ENCODE measurements at regions not wholly inside any gene's neighbourhood (a gene's known extent, or its start where the extent isn't known, plus 50 kb on each side); places are given as distances from the start of the nearest gene placed in this dataset.
A peak's percentile ranks its signal among the peaks of the same experiment; 100 is the strongest.
"Not testable (repeated sequence)": the region's sequence is repeated elsewhere in the genome, so short reads cannot be mapped to it uniquely, and the experiment has no call there.

DNA sequence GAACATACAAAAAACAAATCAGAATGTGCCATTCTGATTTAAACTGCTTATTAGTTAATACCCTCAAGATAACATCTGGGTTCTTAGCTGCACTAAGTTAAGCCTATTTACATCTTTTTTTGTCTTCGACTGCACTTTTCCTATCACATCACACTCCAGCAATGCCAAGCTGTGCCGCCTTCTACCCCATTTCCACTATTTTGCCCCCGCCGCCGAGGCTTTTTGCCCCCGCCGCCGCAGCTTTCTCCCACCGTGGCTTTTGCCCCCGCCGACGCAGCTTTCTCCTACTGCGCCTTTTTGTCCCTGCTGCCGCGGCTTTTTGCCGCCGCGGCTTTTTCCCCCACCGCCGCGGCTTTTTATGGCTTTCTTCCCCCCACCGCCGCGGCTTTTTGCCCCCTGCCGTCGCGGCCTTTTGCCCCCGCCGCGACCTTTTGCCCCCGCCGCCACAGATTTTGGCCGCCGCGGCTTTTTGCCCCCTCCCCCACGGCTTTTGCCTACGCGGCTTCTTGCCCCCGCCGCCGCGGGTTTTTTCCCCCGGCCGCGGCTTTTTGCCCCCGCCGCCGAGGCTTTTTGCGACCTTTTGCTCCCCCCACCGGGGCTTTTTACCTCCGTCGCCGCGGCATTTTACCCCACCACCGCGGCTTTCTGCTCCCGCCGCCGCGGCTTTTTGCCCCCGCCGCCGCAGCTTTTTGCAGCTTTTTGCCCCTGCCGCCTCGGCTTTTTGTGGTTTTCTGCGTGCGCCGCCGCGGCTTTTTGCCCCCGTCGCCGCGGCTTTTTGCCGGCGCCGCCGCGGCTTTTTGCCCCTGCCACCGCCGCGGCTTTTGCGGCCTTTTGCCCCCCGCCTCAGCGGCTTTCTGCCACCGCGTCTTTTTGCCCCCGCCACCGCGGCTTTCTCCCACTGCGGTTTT is 331.4 kb upstream of the WSB1 start:
- no peak overlapping the region for H2BK15ac ChIP-seq (ENCODE audit: low read depth, poor library complexity, severe bottlenecking)
- H2AFZ ChIP-seq (ENCODE audit: low read depth, low read length), result no peak overlapping the region
- no peak overlapping the region for H3K27ac ChIP-seq (ENCODE audit: low read length, poor library complexity, severe bottlenecking)
- no peaks in the 10 kb centered on the region for H3K27me3 ChIP-seq (ENCODE audit: control insufficient read depth in 1 of 2, insufficient read depth in 1 of 2, low read length in 2 of 2)
- H4K91ac ChIP-seq (ENCODE audit: low read length), result no peak overlapping the region
- peak overlapping the region in 1 of 2 experiments; percentile 42 for H3K4me3 ChIP-seq (ENCODE audit: insufficient read depth in 1 of 2, low read depth in 1 of 2, low read length in 2 of 2)
- H2BK120ac ChIP-seq (ENCODE audit: low read depth, low read length), result no peak overlapping the region
- no peak for DNase-seq
- H3K23ac ChIP-seq (ENCODE audit: low read length in 2 of 2), result no peak overlapping the region
- H3K36me3 ChIP-seq (ENCODE audit: control insufficient read depth in 1 of 2, insufficient read depth in 2 of 2, low read depth in 1 of 2, low read length in 2 of 2), result no peaks in the 10 kb centered on the region
- H3K9ac ChIP-seq (ENCODE audit: low read length), result no peak overlapping the region
- no peaks in the 10 kb centered on the region for H3K4me1 ChIP-seq (ENCODE audit: control insufficient read depth, insufficient read depth, low read depth, low read length)
- H3K4me2 ChIP-seq (ENCODE audit: low read length, poor library complexity, severe bottlenecking), result no peak overlapping the region
- H3K18ac ChIP-seq (ENCODE audit: low read depth in 1 of 2, low read length in 2 of 2), result no peak overlapping the region
- no peak overlapping the region for H2AK5ac ChIP-seq (ENCODE audit: low read length, severe bottlenecking)
- H3K4ac ChIP-seq (ENCODE audit: low read depth in 1 of 2, low read length in 2 of 2), result no peak overlapping the region
- no peaks in the 10 kb centered on the region for H3K79me1 ChIP-seq (replicated peaks; ENCODE audit: low read length, poor library complexity, severe bottlenecking)
- no peak overlapping the region for H4K8ac ChIP-seq (ENCODE audit: low read length)
- H2BK12ac ChIP-seq (ENCODE audit: low read length in 2 of 2), result no peak overlapping the region
- H2BK5ac ChIP-seq (ENCODE audit: low read depth, low read length, poor library complexity, severe bottlenecking), result no peak overlapping the region
- no peak overlapping the region for H3K14ac ChIP-seq (ENCODE audit: low read length in 2 of 2)
- H3K9me3 ChIP-seq (ENCODE audit: control insufficient read depth, low read length), result peaks cover 7% of the 10 kb centered on the region
- WGBS, result 95% methylated on average over 89 of the region's 91 CpGs

DNA sequence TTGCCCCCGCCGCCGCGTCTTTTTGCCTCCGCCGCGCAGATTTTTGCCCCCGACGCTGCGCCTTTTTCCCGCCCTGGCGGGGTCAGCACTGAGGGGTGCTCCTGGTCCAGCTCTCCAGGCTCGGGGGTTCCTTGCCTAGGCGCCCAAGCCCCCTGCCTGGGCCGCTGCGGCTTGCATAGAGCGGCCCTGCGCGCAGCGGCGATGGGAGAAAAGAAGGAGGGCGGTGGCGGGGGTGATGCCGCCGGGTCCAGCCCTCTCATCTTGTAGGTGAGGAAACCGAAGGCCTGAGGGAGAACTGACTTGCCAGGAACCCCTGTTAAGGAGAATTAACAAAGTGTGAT is 330.8 kb upstream of the WSB1 start:
- WGBS, result 86% methylated on average over 26 of the region's 26 CpGs
- Histone ChIP-seq H2BK120ac (ENCODE audit: low read depth, low read length) (no peak overlapping the region), H3K23ac (ENCODE audit: low read length in 2 of 2) (no peak overlapping the region), H3K4me2 (ENCODE audit: low read length, poor library complexity, severe bottlenecking) (no peak overlapping the region), H3K27me3 (ENCODE audit: control insufficient read depth in 1 of 2, insufficient read depth in 1 of 2, low read length in 2 of 2) (no peaks in the 10 kb centered on the region), H3K79me1 (replicated peaks; ENCODE audit: low read length, poor library complexity, severe bottlenecking) (no peaks in the 10 kb centered on the region), H2BK5ac (ENCODE audit: low read depth, low read length, poor library complexity, severe bottlenecking) (no peak overlapping the region), H4K91ac (ENCODE audit: low read length) (no peak overlapping the region), H4K8ac (ENCODE audit: low read length) (no peak overlapping the region), H2BK12ac (ENCODE audit: low read length in 2 of 2) (no peak overlapping the region), H2AFZ (ENCODE audit: low read depth, low read length) (no peak overlapping the region), H3K4me1 (ENCODE audit: control insufficient read depth, insufficient read depth, low read depth, low read length) (no peaks in the 10 kb centered on the region), H3K36me3 (ENCODE audit: control insufficient read depth in 1 of 2, insufficient read depth in 2 of 2, low read depth in 1 of 2, low read length in 2 of 2) (no peaks in the 10 kb centered on the region), H2AK5ac (ENCODE audit: low read length, severe bottlenecking) (no peak overlapping the region), H3K14ac (ENCODE audit: low read length in 2 of 2) (no peak overlapping the region), H3K18ac (ENCODE audit: low read depth in 1 of 2, low read length in 2 of 2) (no peak overlapping the region), H2BK15ac (ENCODE audit: low read depth, poor library complexity, severe bottlenecking) (no peak overlapping the region), H3K4me3 (ENCODE audit: insufficient read depth in 1 of 2, low read depth in 1 of 2, low read length in 2 of 2) (no peak overlapping the region), H3K9ac (ENCODE audit: low read length) (no peak overlapping the region), H3K4ac (ENCODE audit: low read depth in 1 of 2, low read length in 2 of 2) (no peak overlapping the region), H3K27ac (ENCODE audit: low read length, poor library complexity, severe bottlenecking) (no peak overlapping the region), H3K9me3 (ENCODE audit: control insufficient read depth, low read length) (peaks cover 7% of the 10 kb centered on the region)
- no peak for DNase-seq

DNA sequence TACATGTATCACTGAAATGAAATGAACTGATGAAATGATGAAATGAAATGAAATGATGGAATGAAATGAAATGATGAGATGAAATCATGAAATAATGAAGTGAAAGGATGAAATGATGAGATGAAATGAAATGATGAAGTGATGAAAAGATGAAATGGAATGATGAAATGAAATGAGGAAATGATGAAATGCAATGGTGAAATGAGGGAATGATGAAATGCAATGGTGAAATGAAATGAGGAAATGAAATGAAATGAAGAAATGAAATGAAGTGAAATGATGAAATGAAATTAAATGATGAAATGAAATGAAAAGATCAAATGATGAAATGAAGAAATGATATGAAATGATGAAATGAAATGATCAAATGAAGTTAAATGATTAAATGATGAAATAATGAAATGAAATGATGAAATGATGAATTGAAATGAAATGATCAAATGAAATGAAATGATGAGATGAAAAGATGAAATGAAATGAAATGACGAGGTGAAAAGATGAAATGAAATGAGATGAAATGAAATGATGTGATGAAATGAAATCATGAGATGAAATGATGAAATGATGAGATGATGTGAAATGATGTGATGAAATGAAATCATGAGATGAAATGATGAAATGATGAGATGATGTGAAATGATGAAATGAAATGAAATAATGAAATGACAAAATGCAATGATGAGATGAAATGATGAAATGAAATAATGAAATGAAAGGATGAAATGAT is 327.9 kb upstream of the WSB1 start:
- H3K9me3 ChIP-seq (ENCODE audit: control insufficient read depth, low read length); H2AK5ac ChIP-seq (ENCODE audit: low read length, severe bottlenecking); H3K79me1 ChIP-seq (replicated peaks; ENCODE audit: low read length, poor library complexity, severe bottlenecking); H3K4me3 ChIP-seq (ENCODE audit: insufficient read depth in 1 of 2, low read depth in 1 of 2, low read length in 2 of 2); H2BK5ac ChIP-seq (ENCODE audit: low read depth, low read length, poor library complexity, severe bottlenecking); H2BK15ac ChIP-seq (ENCODE audit: low read depth, poor library complexity, severe bottlenecking); H3K9ac ChIP-seq (ENCODE audit: low read length); H3K27me3 ChIP-seq (ENCODE audit: control insufficient read depth in 1 of 2, insufficient read depth in 1 of 2, low read length in 2 of 2); H4K8ac ChIP-seq (ENCODE audit: low read length); H3K4ac ChIP-seq (ENCODE audit: low read depth in 1 of 2, low read length in 2 of 2); H2BK12ac ChIP-seq (ENCODE audit: low read length in 2 of 2); H3K4me2 ChIP-seq (ENCODE audit: low read length, poor library complexity, severe bottlenecking); H3K4me1 ChIP-seq (ENCODE audit: control insufficient read depth, insufficient read depth, low read depth, low read length); H3K18ac ChIP-seq (ENCODE audit: low read depth in 1 of 2, low read length in 2 of 2); H3K36me3 ChIP-seq (ENCODE audit: control insufficient read depth in 1 of 2, insufficient read depth in 2 of 2, low read depth in 1 of 2, low read length in 2 of 2); H4K91ac ChIP-seq (ENCODE audit: low read length); H2BK120ac ChIP-seq (ENCODE audit: low read depth, low read length); H3K14ac ChIP-seq (ENCODE audit: low read length in 2 of 2); H3K23ac ChIP-seq (ENCODE audit: low read length in 2 of 2); H3K27ac ChIP-seq (ENCODE audit: low read length, poor library complexity, severe bottlenecking); DNase-seq; H2AFZ ChIP-seq (ENCODE audit: low read depth, low read length): not testable (repeated sequence)
- WGBS, result 61% methylated on average over 1 of the region's 1 CpG

DNA sequence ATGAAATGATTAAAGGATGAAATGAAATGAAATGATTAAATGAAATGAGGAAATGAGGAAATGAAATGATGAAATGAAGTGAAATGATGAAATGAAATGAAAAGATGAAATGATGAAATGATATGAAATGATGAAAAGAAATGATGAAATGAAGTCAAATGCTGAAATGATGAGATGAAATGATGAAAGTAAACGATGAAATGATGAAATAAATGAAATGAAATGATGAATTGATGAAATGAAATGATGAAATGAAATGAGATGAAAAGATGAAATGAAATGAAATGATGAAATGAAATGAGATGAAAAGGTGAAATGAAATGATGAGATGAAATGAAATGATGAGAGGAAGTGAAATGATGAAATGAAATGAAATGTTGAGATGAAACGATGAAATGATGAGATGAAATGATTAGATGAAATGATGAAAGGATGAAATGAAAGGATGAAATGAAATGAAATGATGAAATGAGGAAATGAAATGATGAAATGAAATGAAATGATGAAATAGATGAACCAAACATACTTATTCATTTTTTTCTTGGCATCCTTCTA is 327.2 kb upstream of the WSB1 start:
- not testable (repeated sequence) for H2BK12ac ChIP-seq (ENCODE audit: low read length in 2 of 2); H3K23ac ChIP-seq (ENCODE audit: low read length in 2 of 2); H4K8ac ChIP-seq (ENCODE audit: low read length); H3K36me3 ChIP-seq (ENCODE audit: control insufficient read depth in 1 of 2, insufficient read depth in 2 of 2, low read depth in 1 of 2, low read length in 2 of 2); H3K27me3 ChIP-seq (ENCODE audit: control insufficient read depth in 1 of 2, insufficient read depth in 1 of 2, low read length in 2 of 2); H2AK5ac ChIP-seq (ENCODE audit: low read length, severe bottlenecking); DNase-seq; H3K27ac ChIP-seq (ENCODE audit: low read length, poor library complexity, severe bottlenecking); H2BK15ac ChIP-seq (ENCODE audit: low read depth, poor library complexity, severe bottlenecking); H3K4me2 ChIP-seq (ENCODE audit: low read length, poor library complexity, severe bottlenecking); H3K79me1 ChIP-seq (replicated peaks; ENCODE audit: low read length, poor library complexity, severe bottlenecking); H3K9me3 ChIP-seq (ENCODE audit: control insufficient read depth, low read length); H3K18ac ChIP-seq (ENCODE audit: low read depth in 1 of 2, low read length in 2 of 2); H3K9ac ChIP-seq (ENCODE audit: low read length); H3K4me1 ChIP-seq (ENCODE audit: control insufficient read depth, insufficient read depth, low read depth, low read length); H2BK120ac ChIP-seq (ENCODE audit: low read depth, low read length); H3K4me3 ChIP-seq (ENCODE audit: insufficient read depth in 1 of 2, low read depth in 1 of 2, low read length in 2 of 2); H2BK5ac ChIP-seq (ENCODE audit: low read depth, low read length, poor library complexity, severe bottlenecking); H3K14ac ChIP-seq (ENCODE audit: low read length in 2 of 2); H2AFZ ChIP-seq (ENCODE audit: low read depth, low read length); H3K4ac ChIP-seq (ENCODE audit: low read depth in 1 of 2, low read length in 2 of 2); H4K91ac ChIP-seq (ENCODE audit: low read length)
- WGBS, result 57% methylated on average over 2 of the region's 2 CpGs
